ENCODE measurements at regions not wholly inside any gene's neighbourhood (a gene's known extent, or its start where the extent isn't known, plus 50 kb on each side); places are given as distances from the start of the nearest gene placed in this dataset.
"Not testable (repeated sequence)": the region's sequence is repeated elsewhere in the genome, so short reads cannot be mapped to it uniquely, and the experiment has no call there.

DNA sequence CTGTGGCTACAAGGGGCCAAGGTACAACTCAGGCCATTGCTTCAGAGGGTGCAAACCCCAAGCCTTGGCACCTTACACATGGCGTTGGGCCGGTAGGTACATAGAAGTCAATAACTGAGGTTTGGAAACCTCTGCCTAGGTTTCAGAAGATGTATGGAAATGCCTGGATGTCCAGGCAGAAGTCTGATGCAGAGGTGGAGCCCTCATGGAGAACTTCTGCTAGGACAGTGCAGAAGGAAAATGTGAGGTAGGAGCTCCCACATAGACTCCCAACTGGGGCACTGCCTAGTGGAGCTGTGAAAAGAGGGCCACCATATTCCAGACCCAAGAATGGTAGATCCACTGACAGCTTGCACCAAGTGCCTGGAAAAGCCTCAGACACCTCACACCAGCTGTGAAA, 92.1 kb upstream of the SFRP2 start:
- no peak overlapping the region for H3K9ac ChIP-seq (ENCODE audit: low read length)
- no peaks in the 10 kb centered on the region for H3K4me1 ChIP-seq (ENCODE audit: low read length)
- no peak overlapping the region for H3K27ac ChIP-seq (ENCODE audit: low read length)
- no peak overlapping the region for H2AFZ ChIP-seq (ENCODE audit: low read length)
- no peaks in the 10 kb centered on the region for H3K36me3 ChIP-seq (ENCODE audit: insufficient read depth, low read length)
- H3K9me2 ChIP-seq (replicated peaks; ENCODE audit: insufficient read depth, low read length) = no peaks in the 10 kb centered on the region
- H3K9me3 ChIP-seq (ENCODE audit: low read length) = peaks cover 12% of the 10 kb centered on the region; the same call in 1 of the 2 replicates
- H4K20me1 ChIP-seq (ENCODE audit: insufficient read depth, low read depth, low read length) = no peaks in the 10 kb centered on the region
- no peaks in the 10 kb centered on the region for H3K79me2 ChIP-seq (ENCODE audit: low read length)
- DNase-seq = no peak
- H3K4me3 ChIP-seq (ENCODE audit: low read length) = no peak overlapping the region
- no peaks in the 10 kb centered on the region; the same call in 1 of the 2 replicates for H3K27me3 ChIP-seq (ENCODE audit: low read length)
- H3K4me2 ChIP-seq (ENCODE audit: low read depth, low read length, poor library complexity, severe bottlenecking) = no peak overlapping the region

DNA sequence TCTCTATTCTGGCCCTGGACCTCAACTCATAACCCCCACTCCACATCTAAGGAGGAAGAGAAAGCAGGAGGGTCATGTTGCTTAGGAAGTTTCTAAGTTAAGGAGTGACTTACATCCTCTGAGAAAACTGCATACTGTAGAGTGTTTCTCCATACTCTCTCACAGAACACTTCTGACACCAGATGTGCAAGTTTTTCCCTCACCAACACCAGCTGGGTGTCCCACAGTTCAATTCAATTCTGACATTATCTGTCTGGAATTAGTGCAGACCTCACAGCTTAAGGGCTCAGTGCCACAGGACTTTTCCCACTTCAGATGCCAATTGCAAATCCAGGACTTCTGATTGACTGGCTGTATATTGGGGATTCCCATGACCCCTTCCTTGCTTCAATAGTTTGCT, 89.0 kb upstream of the SFRP2 start:
- Histone ChIP-seq H3K4me1 (ENCODE audit: low read length) (no peaks in the 10 kb centered on the region), H3K9me3 (ENCODE audit: low read length) (peaks cover 12% of the 10 kb centered on the region; the same call in 1 of the 2 replicates), H3K9me2 (replicated peaks; ENCODE audit: insufficient read depth, low read length) (no peaks in the 10 kb centered on the region), H2AFZ (ENCODE audit: low read length) (no peak overlapping the region), H3K79me2 (ENCODE audit: low read length) (no peaks in the 10 kb centered on the region), H4K20me1 (ENCODE audit: insufficient read depth, low read depth, low read length) (no peaks in the 10 kb centered on the region), H3K9ac (ENCODE audit: low read length) (no peak overlapping the region), H3K4me3 (ENCODE audit: low read length) (no peak overlapping the region), H3K27me3 (ENCODE audit: low read length) (peaks cover 2% of the 10 kb centered on the region; the same call in 1 of the 2 replicates), H3K36me3 (ENCODE audit: insufficient read depth, low read length) (no peaks in the 10 kb centered on the region), H3K4me2 (ENCODE audit: low read depth, low read length, poor library complexity, severe bottlenecking) (no peak overlapping the region), H3K27ac (ENCODE audit: low read length) (no peak overlapping the region)
- DNase-seq = no peak

DNA sequence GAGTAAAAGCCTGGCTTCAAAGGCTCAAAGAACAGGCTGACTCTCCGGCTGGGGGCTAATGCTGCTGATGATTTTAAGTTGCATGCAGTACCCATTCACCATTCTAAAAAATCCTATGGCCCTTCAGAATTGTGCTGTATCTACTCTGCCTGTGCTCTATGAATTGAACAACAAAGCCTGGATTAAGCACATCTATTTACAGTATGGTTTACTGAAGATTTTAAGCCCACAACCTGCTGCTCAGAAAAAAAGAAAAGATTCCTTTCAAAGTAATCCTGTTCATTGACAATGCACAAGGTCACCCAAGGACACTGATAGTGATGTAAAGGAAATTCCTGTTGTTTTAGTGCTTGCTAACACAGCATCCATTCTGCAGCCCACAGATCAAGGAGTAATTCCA, 84.9 kb upstream of the SFRP2 start:
- H3K9ac ChIP-seq (ENCODE audit: low read length) = no peak overlapping the region
- no peak overlapping the region for H3K4me2 ChIP-seq (ENCODE audit: low read depth, low read length, poor library complexity, severe bottlenecking)
- no peaks in the 10 kb centered on the region for H3K4me1 ChIP-seq (ENCODE audit: low read length)
- no peak for DNase-seq
- no peak overlapping the region for H2AFZ ChIP-seq (ENCODE audit: low read length)
- H3K79me2 ChIP-seq (ENCODE audit: low read length) = no peaks in the 10 kb centered on the region
- H3K9me3 ChIP-seq (ENCODE audit: low read length) = no peaks in the 10 kb centered on the region
- no peak overlapping the region for H3K27ac ChIP-seq (ENCODE audit: low read length)
- H3K4me3 ChIP-seq (ENCODE audit: low read length) = no peak overlapping the region
- H4K20me1 ChIP-seq (ENCODE audit: insufficient read depth, low read depth, low read length) = no peaks in the 10 kb centered on the region
- no peaks in the 10 kb centered on the region for H3K36me3 ChIP-seq (ENCODE audit: insufficient read depth, low read length)
- H3K27me3 ChIP-seq (ENCODE audit: low read length) = 0 out of 2 replicates have a peak, but pooled peaks cover 2% of the 10 kb centered on the region
- no peaks in the 10 kb centered on the region for H3K9me2 ChIP-seq (replicated peaks; ENCODE audit: insufficient read depth, low read length)

DNA sequence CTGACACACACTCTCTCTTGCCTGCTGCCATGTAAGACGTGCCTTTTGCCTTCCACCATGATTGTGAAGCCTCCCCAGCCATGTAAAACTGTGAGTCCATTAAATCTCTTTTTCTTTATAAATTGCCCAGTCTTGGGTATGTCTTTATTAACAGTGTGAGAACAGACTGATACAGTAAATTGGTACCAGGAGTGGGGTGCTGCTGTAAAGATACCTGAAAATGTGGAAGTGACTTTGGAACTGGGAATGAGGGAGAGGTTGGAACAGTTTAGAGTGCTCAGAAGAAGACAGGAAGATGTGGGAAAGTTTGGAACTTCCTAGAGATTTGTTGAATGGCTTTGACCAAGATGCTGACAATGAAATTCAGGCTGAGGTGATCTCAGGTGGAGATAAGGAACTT, 77.9 kb upstream of the SFRP2 start:
- not testable (repeated sequence) for H3K4me2 ChIP-seq (ENCODE audit: low read depth, low read length, poor library complexity, severe bottlenecking); H3K27ac ChIP-seq (ENCODE audit: low read length); H3K27me3 ChIP-seq (ENCODE audit: low read length); H3K9ac ChIP-seq (ENCODE audit: low read length); H3K79me2 ChIP-seq (ENCODE audit: low read length); H2AFZ ChIP-seq (ENCODE audit: low read length); H3K4me3 ChIP-seq (ENCODE audit: low read length); H3K36me3 ChIP-seq (ENCODE audit: insufficient read depth, low read length); H3K9me2 ChIP-seq (replicated peaks; ENCODE audit: insufficient read depth, low read length); DNase-seq; H3K4me1 ChIP-seq (ENCODE audit: low read length); H4K20me1 ChIP-seq (ENCODE audit: insufficient read depth, low read depth, low read length)
- peaks cover 26% of the 10 kb centered on the region for H3K9me3 ChIP-seq (ENCODE audit: low read length)

DNA sequence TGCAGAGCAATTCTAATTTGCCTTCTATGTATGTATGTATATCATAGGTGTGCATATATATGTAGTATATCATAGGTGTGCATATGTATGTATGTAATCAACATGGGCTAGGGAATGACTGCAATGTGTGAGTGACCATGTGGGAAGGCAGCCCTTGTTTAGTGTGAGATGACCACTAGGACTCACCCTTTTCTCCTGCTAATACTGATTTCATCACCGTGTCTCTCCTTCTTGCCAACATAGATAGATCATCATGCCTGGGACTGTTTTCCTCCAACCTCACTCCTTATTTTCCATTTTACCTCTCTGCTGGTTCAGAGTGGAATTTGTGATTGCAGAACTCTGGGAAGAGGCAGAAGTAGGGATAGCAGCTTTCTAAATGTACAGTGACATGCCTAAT, 63.6 kb upstream of the SFRP2 start:
- no peaks in the 10 kb centered on the region for H3K79me2 ChIP-seq (ENCODE audit: low read length)
- no peak for DNase-seq
- H3K27ac ChIP-seq (ENCODE audit: low read length) = no peak overlapping the region
- no peaks in the 10 kb centered on the region; the same call in 1 of the 2 replicates for H3K9me2 ChIP-seq (replicated peaks; ENCODE audit: insufficient read depth, low read length)
- H3K27me3 ChIP-seq (ENCODE audit: low read length) = 0 out of 2 replicates have a peak, but pooled peaks cover 5% of the 10 kb centered on the region
- no peaks in the 10 kb centered on the region for H4K20me1 ChIP-seq (ENCODE audit: insufficient read depth, low read depth, low read length)
- H3K4me2 ChIP-seq (ENCODE audit: low read depth, low read length, poor library complexity, severe bottlenecking) = no peak overlapping the region
- H3K9me3 ChIP-seq (ENCODE audit: low read length) = no peaks in the 10 kb centered on the region
- H3K4me3 ChIP-seq (ENCODE audit: low read length) = no peak overlapping the region
- no peak overlapping the region for H2AFZ ChIP-seq (ENCODE audit: low read length)
- H3K9ac ChIP-seq (ENCODE audit: low read length) = no peak overlapping the region
- H3K4me1 ChIP-seq (ENCODE audit: low read length) = no peaks in the 10 kb centered on the region
- no peaks in the 10 kb centered on the region for H3K36me3 ChIP-seq (ENCODE audit: insufficient read depth, low read length)

DNA sequence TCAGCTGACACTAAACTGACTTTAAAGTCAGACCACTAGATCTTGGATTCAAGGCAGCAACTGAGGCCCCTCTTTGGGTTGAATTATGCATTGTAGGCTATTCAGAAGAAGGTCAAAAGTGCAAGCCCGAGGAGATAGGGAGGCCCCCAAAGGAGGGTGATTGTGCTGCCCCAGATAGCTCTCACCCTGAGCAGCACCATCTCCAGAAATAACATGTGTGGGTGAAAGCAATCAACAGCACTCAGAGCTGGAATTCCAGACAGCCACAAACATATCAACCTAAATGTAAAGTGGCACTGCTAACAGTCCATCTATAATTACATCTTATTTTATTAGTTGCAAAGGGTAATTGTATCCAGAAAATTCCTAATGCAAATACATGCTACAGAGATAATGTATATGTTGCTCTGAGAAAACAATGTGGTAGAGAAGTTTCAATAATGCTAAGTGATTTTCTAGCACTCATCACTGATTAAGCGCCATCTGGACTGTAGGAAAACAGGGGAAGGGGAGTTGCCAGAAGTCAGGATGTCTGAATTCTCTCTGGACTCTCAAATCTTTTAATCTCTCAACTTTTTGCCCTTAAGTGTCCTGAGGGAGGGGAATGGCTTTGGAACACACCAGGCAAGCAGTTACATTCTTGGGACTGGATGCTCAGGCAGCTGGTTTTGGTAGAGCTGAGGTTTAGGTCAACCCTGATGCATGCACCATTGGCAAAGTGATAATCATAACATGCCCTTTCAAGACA, 61.8 kb upstream of the SFRP2 start:
- Histone ChIP-seq H2AFZ (ENCODE audit: low read length) (no peak overlapping the region), H3K27ac (ENCODE audit: low read length) (no peak overlapping the region), H3K27me3 (ENCODE audit: low read length) (0 out of 2 replicates have a peak, but pooled peaks cover 5% of the 10 kb centered on the region), H4K20me1 (ENCODE audit: insufficient read depth, low read depth, low read length) (no peaks in the 10 kb centered on the region), H3K9me2 (replicated peaks; ENCODE audit: insufficient read depth, low read length) (no peaks in the 10 kb centered on the region), H3K4me2 (ENCODE audit: low read depth, low read length, poor library complexity, severe bottlenecking) (no peak overlapping the region), H3K36me3 (ENCODE audit: insufficient read depth, low read length) (no peaks in the 10 kb centered on the region), H3K79me2 (ENCODE audit: low read length) (no peaks in the 10 kb centered on the region), H3K9me3 (ENCODE audit: low read length) (no peaks in the 10 kb centered on the region), H3K4me3 (ENCODE audit: low read length) (no peak overlapping the region), H3K9ac (ENCODE audit: low read length) (no peak overlapping the region), H3K4me1 (ENCODE audit: low read length) (no peaks in the 10 kb centered on the region)
- DNase-seq = no peak

DNA sequence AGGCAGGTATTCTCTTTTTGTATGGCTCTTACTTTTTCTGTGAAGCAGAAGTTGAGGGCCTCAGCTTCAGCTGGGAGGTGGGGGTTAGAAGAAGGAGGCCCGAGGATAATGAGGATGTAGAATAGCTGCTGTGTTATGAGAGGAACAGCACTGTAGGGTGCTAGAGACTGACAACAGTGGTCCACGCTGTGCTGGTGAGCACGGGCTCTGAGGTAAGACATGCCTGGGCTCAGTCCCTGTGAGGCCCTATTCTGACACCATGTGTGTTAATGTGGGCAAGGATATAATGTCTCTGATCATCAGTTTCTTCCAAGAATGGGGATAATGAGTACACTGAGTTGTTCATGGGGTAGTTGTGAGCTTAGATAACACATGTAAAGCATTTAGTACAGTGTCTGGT, 55.3 kb upstream of the SFRP2 start:
- H3K27me3 ChIP-seq (ENCODE audit: low read length) = 0 out of 2 replicates have a peak, but pooled peaks cover 5% of the 10 kb centered on the region
- H3K4me3 ChIP-seq (ENCODE audit: low read length) = no peak overlapping the region
- no peaks in the 10 kb centered on the region for H3K9me2 ChIP-seq (replicated peaks; ENCODE audit: insufficient read depth, low read length)
- no peaks in the 10 kb centered on the region for H3K9me3 ChIP-seq (ENCODE audit: low read length)
- H3K36me3 ChIP-seq (ENCODE audit: insufficient read depth, low read length) = no peaks in the 10 kb centered on the region
- H3K4me2 ChIP-seq (ENCODE audit: low read depth, low read length, poor library complexity, severe bottlenecking) = no peak overlapping the region
- no peaks in the 10 kb centered on the region for H3K79me2 ChIP-seq (ENCODE audit: low read length)
- H4K20me1 ChIP-seq (ENCODE audit: insufficient read depth, low read depth, low read length) = no peaks in the 10 kb centered on the region
- no peak overlapping the region for H2AFZ ChIP-seq (ENCODE audit: low read length)
- no peak for DNase-seq
- H3K27ac ChIP-seq (ENCODE audit: low read length) = no peak overlapping the region
- no peak overlapping the region for H3K9ac ChIP-seq (ENCODE audit: low read length)
- no peaks in the 10 kb centered on the region for H3K4me1 ChIP-seq (ENCODE audit: low read length)
